ENCODE measurements at regions not wholly inside any gene's neighbourhood (a gene's known extent, or its start where the extent isn't known, plus 50 kb on each side); places are given as distances from the start of the nearest gene placed in this dataset.

GRCh38 chr21:22062472-22063139, 1064.4 kb downstream of the NCAM2 start:
- TF ChIP-seq EZH2phosphoT487 (IDR thresholded peaks at IDR 0.05; ENCODE audit: low read depth), result no peak
- TF ChIP-seq, protein P1, sequence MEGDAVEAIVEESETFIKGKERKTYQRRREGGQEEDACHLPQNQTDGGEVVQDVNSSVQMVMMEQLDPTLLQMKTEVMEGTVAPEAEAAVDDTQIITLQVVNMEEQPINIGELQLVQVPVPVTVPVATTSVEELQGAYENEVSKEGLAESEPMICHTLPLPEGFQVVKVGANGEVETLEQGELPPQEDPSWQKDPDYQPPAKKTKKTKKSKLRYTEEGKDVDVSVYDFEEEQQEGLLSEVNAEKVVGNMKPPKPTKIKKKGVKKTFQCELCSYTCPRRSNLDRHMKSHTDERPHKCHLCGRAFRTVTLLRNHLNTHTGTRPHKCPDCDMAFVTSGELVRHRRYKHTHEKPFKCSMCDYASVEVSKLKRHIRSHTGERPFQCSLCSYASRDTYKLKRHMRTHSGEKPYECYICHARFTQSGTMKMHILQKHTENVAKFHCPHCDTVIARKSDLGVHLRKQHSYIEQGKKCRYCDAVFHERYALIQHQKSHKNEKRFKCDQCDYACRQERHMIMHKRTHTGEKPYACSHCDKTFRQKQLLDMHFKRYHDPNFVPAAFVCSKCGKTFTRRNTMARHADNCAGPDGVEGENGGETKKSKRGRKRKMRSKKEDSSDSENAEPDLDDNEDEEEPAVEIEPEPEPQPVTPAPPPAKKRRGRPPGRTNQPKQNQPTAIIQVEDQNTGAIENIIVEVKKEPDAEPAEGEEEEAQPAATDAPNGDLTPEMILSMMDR (IDR thresholded peaks at IDR 0.05; ENCODE audit: low read depth, low read length), result no peak
- H3K9ac ChIP-seq (ENCODE audit: low read length), result no peak overlapping the region
- H2AFZ ChIP-seq (ENCODE audit: low read depth, low read length), result no peak overlapping the region
- no peak overlapping the region for H3K4me3 ChIP-seq (ENCODE audit: low read length)
- H3K27me3 ChIP-seq (ENCODE audit: low read depth, low read length), result no peaks in the 10 kb centered on the region
- no peaks in the 10 kb centered on the region for H3K9me3 ChIP-seq (ENCODE audit: insufficient read depth, low read length)
- H3K4me2 ChIP-seq (ENCODE audit: low read length), result no peak overlapping the region
- no peaks in the 10 kb centered on the region for H3K79me2 ChIP-seq (ENCODE audit: low read length)
- H3K27ac ChIP-seq (ENCODE audit: low read length), result no peak overlapping the region
- H3K36me3 ChIP-seq (replicated peaks; ENCODE audit: low read depth, low read length), result no peaks in the 10 kb centered on the region
- peaks cover 5% of the 10 kb centered on the region; the same call in 1 of the 2 replicates for H3K4me1 ChIP-seq (ENCODE audit: low read length)
- no peaks in the 10 kb centered on the region for H4K20me1 ChIP-seq (ENCODE audit: insufficient read depth, low read length)

- Histone ChIP-seq H3K4me1 (ENCODE audit: low read length) (peaks cover 5% of the 10 kb centered on the region; the same call in 1 of the 2 replicates), H3K9me3 (ENCODE audit: insufficient read depth, low read length) (no peaks in the 10 kb centered on the region), H3K9ac (ENCODE audit: low read length) (no peak overlapping the region), H4K20me1 (ENCODE audit: insufficient read depth, low read length) (no peaks in the 10 kb centered on the region), H3K79me2 (ENCODE audit: low read length) (no peaks in the 10 kb centered on the region), H3K27me3 (ENCODE audit: low read depth, low read length) (no peaks in the 10 kb centered on the region), H3K27ac (ENCODE audit: low read length) (no peak overlapping the region), H3K4me2 (ENCODE audit: low read length) (no peak overlapping the region), H2AFZ (ENCODE audit: low read depth, low read length) (no peak overlapping the region), H3K36me3 (replicated peaks; ENCODE audit: low read depth, low read length) (no peaks in the 10 kb centered on the region), H3K4me3 (ENCODE audit: low read length) (no peak overlapping the region)
- TF ChIP-seq, protein P1 (IDR thresholded peaks at IDR 0.05; ENCODE audit: low read depth, low read length), result no peak
- no peak for TF ChIP-seq EZH2phosphoT487 (IDR thresholded peaks at IDR 0.05; ENCODE audit: low read depth)
These were observed 1064.9 kb downstream of the NCAM2 start for GRCh38 chr21:22063140-22063539.

DNA sequence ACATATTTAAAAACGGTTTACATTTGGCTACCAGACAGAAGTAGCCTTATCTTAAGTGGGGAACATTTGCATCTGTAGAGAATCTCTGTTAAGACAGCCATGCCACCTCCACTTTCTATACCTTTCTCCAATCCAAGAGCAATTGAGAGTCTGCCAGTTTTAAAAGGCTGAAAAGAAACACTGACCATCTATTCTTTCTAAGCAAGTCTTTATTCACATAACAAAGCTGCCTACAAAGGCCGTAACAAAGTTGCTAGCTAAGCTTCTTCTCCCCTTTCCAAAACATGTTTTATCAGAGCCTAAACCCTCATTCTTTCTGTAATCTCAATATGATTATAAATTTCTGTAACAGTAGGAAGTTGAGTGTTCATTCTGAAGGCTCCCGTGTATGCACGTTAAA, 1078.3 kb downstream of the NCAM2 start:
- no peaks in the 10 kb centered on the region for H3K79me2 ChIP-seq (ENCODE audit: low read length)
- peaks cover 4% of the 10 kb centered on the region for H3K36me3 ChIP-seq (replicated peaks; ENCODE audit: low read depth, low read length)
- H3K4me2 ChIP-seq (ENCODE audit: low read length), result no peak overlapping the region
- H3K9ac ChIP-seq (ENCODE audit: low read length), result no peak overlapping the region
- no peaks in the 10 kb centered on the region for H3K27me3 ChIP-seq (ENCODE audit: low read depth, low read length)
- H3K9me3 ChIP-seq (ENCODE audit: insufficient read depth, low read length), result peaks cover 8% of the 10 kb centered on the region; the same call in 1 of the 2 replicates
- no peaks in the 10 kb centered on the region for H4K20me1 ChIP-seq (ENCODE audit: insufficient read depth, low read length)
- TF ChIP-seq, protein P1 (IDR thresholded peaks at IDR 0.05; ENCODE audit: low read depth, low read length), result no peak
- TF ChIP-seq EZH2phosphoT487 (IDR thresholded peaks at IDR 0.05; ENCODE audit: low read depth), result no peak
- H3K27ac ChIP-seq (ENCODE audit: low read length), result no peak overlapping the region
- no peak overlapping the region for H2AFZ ChIP-seq (ENCODE audit: low read depth, low read length)
- no peaks in the 10 kb centered on the region for H3K4me1 ChIP-seq (ENCODE audit: low read length)
- no peak overlapping the region for H3K4me3 ChIP-seq (ENCODE audit: low read length)

- H3K36me3 ChIP-seq (replicated peaks; ENCODE audit: low read depth, low read length), result peaks cover 7% of the 10 kb centered on the region
- TF ChIP-seq EZH2phosphoT487 (IDR thresholded peaks at IDR 0.05; ENCODE audit: low read depth), result no peak
- TF ChIP-seq, protein P1 (IDR thresholded peaks at IDR 0.05; ENCODE audit: low read depth, low read length), result no peak
- H2AFZ ChIP-seq (ENCODE audit: low read depth, low read length), result peak overlapping the region; percentile 54; the same call in 1 of the 2 replicates
- H3K4me3 ChIP-seq (ENCODE audit: low read length), result peak overlapping the region; percentile 54
- H3K4me2 ChIP-seq (ENCODE audit: low read length), result peak overlapping the region; percentile 62
- peak overlapping the region; percentile 86 for H3K27ac ChIP-seq (ENCODE audit: low read length)
- H3K9ac ChIP-seq (ENCODE audit: low read length), result peak overlapping the region; percentile 26; the same call in 1 of the 2 replicates
- peaks cover 13% of the 10 kb centered on the region; the same call in 1 of the 2 replicates for H3K9me3 ChIP-seq (ENCODE audit: insufficient read depth, low read length)
- no peaks in the 10 kb centered on the region for H3K27me3 ChIP-seq (ENCODE audit: low read depth, low read length)
- H3K79me2 ChIP-seq (ENCODE audit: low read length), result no peaks in the 10 kb centered on the region
- H3K4me1 ChIP-seq (ENCODE audit: low read length), result peaks cover 21% of the 10 kb centered on the region
- no peaks in the 10 kb centered on the region for H4K20me1 ChIP-seq (ENCODE audit: insufficient read depth, low read length)
These were observed 1085.7 kb downstream of the NCAM2 start for GRCh38 chr21:22083899-22084298.

Measured in OCI-LY3 (cell line).